Activated naive CD4-positive, alpha-beta T cell (primary cell): ENCODE measurements at regions not wholly inside any gene's neighbourhood (a gene's known extent, or its start where the extent isn't known, plus 50 kb on each side); places are given as distances from the start of the nearest gene placed in this dataset.
"Not testable (repeated sequence)": the region's sequence is repeated elsewhere in the genome, so short reads cannot be mapped to it uniquely, and the experiment has no call there.

Experiments
- DNase-seq, 4 experiments: peaks; one replicate each; lab custom pipeline; 2025; lab: John Stamatoyannopoulos, UW

- DNase-seq = no peak
Measured at GRCh38 chr17:34472363-34472762, 107.0 kb upstream of the TMEM132E start.

DNA sequence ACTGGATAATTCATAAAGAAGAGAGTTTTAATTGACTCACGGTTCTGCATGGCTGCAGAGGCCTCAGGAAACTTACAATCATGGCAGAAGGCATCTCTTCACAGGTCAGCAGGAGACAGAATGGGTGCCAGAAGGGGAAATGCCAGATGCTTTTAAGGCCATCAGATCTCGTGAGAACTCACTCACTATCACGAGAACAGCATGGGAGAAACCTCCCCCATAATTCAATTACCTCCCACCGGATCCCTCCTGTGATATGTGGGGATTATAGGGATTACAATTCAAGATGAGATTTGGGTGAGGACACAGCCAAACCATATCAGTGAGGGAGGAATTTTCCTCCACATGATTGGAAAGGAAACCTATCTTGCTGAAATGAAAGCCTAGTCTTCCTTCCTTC is 108.1 kb upstream of the TMEM132E start:
- not testable (repeated sequence) for DNase-seq

- DNase-seq = no peak
Measured at GRCh38 chr17:34465789-34466188, 102.8 kb upstream of the CCL1 start.

DNA sequence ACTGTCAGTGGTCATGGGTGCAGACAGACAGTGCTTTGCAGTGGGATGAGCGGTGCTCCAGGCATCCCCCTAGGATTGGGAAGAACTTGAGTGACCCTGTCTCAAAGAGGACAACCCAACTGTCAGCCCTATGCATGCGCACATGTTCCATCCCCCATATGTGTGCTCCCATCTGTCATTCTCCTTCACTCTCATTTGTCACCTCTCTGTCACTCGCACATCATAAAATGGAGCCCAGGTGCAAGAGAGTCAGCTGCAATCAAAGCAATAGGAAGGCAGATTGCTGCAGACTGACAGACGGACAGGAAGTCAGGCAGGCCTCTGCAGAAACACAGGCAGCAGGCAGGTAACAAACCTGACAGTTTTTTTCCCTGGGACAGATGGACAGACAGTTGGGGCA is 101.8 kb upstream of the CCL1 start:
- no peak for DNase-seq

DNA sequence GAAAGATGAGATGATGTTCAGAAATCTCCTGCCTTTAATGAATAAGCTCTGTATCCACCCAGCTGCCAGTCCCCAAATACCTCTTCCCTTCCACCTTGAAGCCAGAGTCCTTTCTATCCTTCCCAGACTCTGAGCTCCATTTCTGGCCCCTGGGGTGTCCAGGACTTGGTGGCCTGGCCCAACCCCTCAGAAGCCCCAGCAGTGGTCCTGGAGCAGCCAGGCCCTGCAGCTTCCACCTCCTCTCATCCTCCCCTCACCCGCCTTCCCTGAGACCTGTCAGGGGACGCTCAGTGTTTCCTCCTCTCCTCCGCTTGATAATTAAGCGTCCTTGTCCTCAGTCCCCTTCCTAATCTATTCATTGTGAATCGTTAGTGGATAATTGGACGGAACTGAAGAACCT is 95.2 kb upstream of the CCL1 start:
- DNase-seq = no peak

- DNase-seq = no peak
Measured at GRCh38 chr17:34456121-34456520, 93.1 kb upstream of the CCL1 start.

- DNase-seq = no peak
Measured at GRCh38 chr17:34452769-34453168, 89.7 kb upstream of the CCL1 start.

DNA sequence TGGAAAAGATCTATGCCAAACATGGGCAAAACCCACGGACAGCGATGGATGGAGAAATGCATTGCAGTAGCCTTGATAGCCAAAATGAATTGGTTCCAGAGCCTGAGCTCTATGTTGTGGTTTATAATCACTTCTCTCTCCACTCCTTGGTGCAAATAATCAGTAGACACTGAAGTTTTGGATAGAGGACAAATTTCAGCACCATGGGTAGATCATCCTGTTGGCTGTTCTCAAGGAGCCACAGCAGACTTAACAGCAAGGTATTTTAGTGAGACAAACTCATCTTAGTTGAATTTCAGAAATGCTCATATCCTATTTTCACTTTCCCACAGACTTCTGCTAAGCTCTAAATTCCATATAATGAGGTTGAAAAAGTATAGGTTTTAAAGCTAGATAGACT is 88.3 kb upstream of the CCL1 start:
- DNase-seq = no peak

- DNase-seq = no peak
Measured at GRCh38 chr17:34447406-34447805, 84.4 kb upstream of the CCL1 start.

- no peak for DNase-seq
Measured at GRCh38 chr17:34445101-34445500, 82.1 kb upstream of the CCL1 start.

GRCh38 chr17:34443619-34444469 is 80.8 kb upstream of the CCL1 start:
- no peak for DNase-seq

- DNase-seq = no peak
Measured at GRCh38 chr17:34442387-34443111, 79.5 kb upstream of the CCL1 start.

DNA sequence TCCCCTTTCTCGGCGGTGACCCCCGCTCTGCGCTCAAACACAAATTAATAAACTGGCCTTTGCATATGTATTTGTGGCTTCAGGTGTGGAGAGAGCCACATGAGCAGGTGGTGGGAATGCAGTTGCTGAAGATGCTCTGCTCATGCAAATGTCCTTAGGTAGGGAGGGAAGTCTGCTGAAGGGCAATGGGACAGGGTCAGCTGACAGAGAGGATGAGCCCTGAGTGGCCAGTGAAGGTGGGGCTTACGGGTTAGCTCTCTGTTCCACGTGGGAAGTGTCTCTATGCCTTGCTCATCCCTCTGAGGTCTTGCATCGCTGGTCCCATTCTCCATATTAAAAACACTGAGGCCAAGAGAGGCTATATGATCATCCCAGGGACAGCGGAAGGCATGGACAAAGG is 74.2 kb upstream of the CCL1 start:
- no peak for DNase-seq

DNA sequence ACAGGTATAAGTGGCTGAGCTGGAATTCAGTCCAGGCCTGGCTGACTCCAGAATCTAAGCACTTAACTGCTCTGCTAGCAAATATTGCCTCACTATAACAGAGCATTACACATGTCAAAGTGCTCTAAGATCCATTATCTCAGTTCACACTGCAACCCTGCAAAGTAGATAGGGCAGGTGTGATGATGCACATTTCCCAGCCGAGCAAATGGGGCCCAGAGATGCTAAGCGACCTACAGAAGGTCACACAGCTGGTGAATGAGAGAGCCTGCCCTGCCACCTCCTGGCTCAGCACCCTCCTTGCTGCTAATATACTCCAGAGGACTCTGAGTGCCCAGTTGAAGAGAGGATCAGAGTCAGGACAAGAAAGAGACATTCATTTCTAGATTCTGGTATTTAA is 73.6 kb upstream of the CCL1 start:
- DNase-seq = no peak

GRCh38 chr17:34435182-34435928 is 72.3 kb upstream of the CCL1 start:
- DNase-seq = no peak

- DNase-seq = no peak
Measured at GRCh38 chr17:34434052-34434451, 71.0 kb upstream of the CCL1 start.

- no peak for DNase-seq
Measured at GRCh38 chr17:34424814-34425491, 61.9 kb upstream of the CCL1 start.

GRCh38 chr17:34423978-34424813 is 61.2 kb upstream of the CCL1 start:
- no peak for DNase-seq

DNA sequence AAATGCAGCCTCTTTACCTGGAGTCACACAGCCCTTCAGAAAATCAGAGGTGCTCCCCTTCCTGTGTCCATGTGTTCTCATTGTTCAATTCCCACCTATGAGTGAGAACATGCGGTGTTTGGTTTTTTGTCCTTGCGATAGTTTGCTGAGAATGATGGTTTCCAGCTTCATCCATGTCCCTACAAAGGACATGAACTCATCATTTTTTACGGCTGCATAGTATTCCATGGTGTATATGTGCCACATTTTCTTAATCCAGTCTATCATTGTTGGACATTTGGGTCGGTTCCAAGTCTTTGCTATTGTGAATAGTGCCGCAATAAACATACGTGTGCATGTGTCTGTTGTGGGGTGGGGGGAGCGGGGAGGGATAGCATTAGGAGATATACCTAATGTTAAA is 60.3 kb upstream of the CCL1 start:
- DNase-seq = not testable (repeated sequence)

DNA sequence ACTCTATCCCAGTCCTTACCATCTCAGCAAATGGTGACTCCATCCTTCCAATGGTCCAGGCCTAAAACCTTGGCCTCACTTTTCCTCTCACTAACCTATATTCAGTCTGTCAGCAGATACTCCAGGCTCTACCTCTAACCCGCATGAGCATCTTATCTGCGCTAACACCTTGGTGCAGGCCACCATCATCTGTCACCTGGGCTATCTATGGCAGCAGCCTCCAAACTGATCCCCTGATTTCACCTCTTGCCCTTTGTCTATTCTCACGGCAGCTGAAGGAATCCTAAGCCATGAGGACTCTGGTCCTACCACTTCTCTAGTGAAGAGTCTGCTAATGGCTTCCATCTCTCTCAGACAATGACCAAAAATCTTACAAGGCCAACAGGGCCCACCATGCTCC is 57.9 kb upstream of the CCL1 start:
- no peak for DNase-seq

- peak; percentile 19 to 43 (median 26) for DNase-seq
Measured at GRCh38 chr17:34420254-34420766, 57.3 kb upstream of the CCL1 start.
